Inferior parietal cortex (tissue), 1 donor: ENCODE measurements at regions not wholly inside any gene's neighbourhood (a gene's known extent, or its start where the extent isn't known, plus 50 kb on each side); places are given as distances from the start of the nearest gene placed in this dataset.

ENCODE experiments used
- DNase-seq: peaks from one replicate; pipeline ENCODE4 v3.0.0-alpha.2; 2016; ENCODE audit errors: extremely low spot score

DNA sequence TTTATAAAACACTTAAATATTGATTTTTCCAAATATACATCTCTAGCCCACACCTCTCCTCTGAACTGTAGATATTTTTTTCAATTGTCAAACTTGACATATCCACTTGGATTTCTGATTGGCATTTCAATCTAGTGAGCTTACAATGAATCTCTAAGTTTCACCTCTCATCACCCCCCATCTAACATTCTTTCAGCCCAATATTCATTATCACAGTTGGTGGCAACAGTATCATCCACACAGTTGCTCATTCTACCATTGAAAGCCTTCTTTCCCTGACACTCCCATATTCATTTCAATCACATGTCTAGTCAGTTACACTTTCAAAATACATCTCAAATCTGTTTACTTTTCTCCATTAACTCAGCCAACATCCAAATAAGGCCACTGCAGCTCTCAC is 385.2 kb downstream of the PCDH20 start:
- no peak for DNase-seq

DNA sequence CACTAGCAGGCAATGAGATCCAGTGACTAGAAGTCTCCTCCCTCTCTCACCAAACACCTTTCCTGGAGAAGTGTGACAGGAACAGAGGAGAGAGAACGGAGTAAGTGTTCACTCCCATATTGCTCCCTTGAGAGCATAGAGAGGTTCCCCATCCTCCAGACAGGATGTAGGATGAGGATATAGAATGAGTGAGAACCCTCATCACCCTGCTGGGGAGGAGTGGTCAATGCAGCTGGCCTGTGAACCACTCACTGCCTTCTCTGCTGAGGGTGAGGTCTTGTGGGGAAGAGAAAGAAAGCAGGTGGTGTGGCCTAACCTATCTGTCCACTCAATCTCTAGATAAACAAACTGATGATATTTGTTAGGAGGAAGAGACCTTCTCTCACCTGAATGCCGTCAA is 386.6 kb downstream of the PCDH20 start:
- no peak for DNase-seq

DNA sequence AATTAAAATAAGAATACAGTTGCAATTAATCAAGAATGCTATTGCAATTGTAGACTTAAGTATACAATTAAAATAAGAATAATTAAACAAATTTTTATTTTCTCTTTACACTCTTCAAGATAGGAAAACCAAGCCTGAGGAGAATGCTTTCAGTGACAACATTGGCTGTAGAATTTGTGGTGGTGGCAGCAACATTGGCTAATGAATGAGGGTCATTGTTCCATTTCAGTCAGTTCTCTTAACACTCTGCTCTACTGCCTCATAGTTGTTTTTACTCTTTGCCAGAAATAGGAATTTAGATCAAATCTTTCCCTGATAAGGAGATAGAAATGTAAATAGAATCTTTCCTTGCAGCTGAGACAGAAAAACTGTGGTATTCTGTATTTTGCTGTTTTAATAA is 391.6 kb downstream of the PCDH20 start:
- peak; percentile 49 for DNase-seq

- no peak for DNase-seq
Measured at GRCh38 chr13:61021838-61022237, 393.8 kb downstream of the PCDH20 start.

- no peak for DNase-seq
Measured at GRCh38 chr13:61013796-61014195, 401.9 kb downstream of the PCDH20 start.

DNA sequence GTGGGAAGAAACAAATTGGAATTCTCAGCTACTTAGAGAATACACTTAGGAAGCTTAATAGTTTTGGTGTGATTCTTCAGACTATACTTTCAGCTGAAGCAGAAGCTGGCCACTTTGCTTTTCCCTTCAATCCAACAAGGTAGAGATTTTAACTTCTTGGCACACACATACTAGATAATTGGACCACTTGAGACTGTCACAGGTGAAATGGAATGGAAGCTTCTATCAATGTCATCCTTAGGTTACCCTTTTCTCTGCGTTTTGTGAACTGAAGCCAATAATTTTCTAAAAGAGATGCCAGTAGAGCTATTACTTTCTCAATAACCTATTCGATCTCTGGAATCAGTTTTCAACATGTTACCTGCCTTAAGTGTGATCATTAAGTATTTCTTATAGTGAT is 405.3 kb downstream of the PCDH20 start:
- DNase-seq, result no peak

DNA sequence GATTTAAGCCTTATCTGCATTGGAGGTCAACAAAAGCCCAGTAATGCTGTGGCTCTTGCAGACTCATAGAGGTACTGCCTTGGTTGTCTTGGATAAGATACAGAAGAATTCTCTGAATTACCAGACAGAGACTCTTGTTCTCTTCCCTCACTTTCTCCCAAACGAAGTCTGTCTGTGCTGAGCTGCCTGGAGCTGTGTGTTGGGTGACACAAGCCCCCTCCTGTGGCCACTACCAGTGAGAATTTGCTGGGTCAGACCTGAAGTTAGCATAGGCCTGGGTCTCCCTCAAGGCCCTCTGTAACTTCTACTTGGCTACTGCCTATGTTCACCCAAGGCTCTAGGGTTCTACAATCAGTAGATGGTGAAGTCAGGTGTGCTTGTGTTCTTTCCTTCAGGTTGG is 413.0 kb downstream of the PCDH20 start:
- no peak for DNase-seq

- DNase-seq, result no peak
Measured at GRCh38 chr13:60990032-60990733, 425.5 kb downstream of the PCDH20 start.

DNA sequence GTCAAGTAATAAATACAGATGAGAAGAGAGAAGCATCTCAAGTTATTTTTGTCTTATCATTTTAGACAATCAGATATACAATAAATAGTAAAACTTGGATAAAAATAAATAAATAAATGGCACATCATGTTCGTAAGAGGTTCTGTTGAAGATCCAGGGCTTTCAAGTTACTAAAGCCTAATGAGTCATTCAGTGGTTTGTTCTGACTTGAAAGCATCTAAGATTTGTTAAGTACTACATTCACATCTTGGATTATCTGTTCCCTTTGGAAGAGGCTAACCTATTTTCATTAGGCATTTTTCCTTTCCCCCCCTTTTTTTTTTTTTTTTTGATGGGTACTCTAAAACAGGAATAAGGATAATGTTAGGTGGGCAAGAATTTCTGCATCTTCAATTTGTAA is 429.3 kb downstream of the PCDH20 start:
- DNase-seq, result no peak

GRCh38 chr13:60981407-60981806 is 434.2 kb downstream of the PCDH20 start:
- DNase-seq, result no peak

- no peak for DNase-seq
Measured at GRCh38 chr13:60976367-60976766, 439.3 kb downstream of the PCDH20 start.

- DNase-seq, result no peak
Measured at GRCh38 chr13:60974296-60974695, 441.4 kb downstream of the PCDH20 start.

GRCh38 chr13:60973529-60973928 is 442.1 kb downstream of the PCDH20 start:
- no peak for DNase-seq

GRCh38 chr13:60970736-60971135 is 444.9 kb downstream of the PCDH20 start:
- no peak for DNase-seq

DNA sequence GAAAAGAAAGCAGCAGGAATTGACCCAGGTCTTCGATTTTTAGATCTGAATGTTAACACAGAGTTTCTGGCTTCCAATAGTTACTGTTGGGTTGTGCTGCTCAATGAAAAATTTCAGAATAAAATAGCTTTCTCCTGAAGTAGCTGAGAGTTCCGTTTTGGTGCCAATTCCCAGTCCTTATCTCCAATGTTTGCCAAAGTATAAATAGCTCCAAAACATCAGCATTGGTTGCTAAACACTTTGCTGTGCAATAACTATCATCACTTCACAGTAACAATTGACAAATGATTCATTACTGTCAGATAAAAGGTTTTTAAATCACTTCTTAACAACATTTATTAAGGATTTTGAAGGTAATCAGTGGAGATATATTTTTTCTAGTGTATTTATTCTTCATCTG is 446.0 kb downstream of the PCDH20 start:
- DNase-seq, result no peak

- no peak for DNase-seq
Measured at GRCh38 chr13:60959427-60959826, 456.2 kb downstream of the PCDH20 start.

GRCh38 chr13:60957816-60958215 is 457.8 kb downstream of the PCDH20 start:
- no peak for DNase-seq

GRCh38 chr13:60945396-60945795 is 470.3 kb downstream of the PCDH20 start:
- no peak for DNase-seq

- no peak for DNase-seq
Measured at GRCh38 chr13:60944863-60945262, 470.8 kb downstream of the PCDH20 start.

DNA sequence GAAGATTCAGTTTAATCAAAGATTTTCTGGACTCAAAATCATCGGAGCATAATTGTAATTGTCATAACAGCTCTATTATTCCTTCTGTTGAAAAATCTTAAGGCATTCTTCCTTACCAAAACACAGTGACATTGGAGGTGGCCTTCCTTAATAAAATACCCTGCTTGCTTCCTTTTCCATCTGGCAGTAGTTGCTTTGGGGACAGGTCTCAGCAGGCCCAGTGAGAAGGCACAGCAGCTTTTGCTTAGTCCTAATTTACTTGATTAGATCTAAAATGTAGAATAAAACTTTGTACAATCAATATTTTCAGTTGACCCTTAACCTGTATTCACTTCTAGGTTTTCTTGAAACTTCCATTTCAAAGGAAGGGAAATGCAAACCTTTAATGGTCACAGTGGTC is 471.6 kb downstream of the PCDH20 start:
- DNase-seq, result no peak

DNA sequence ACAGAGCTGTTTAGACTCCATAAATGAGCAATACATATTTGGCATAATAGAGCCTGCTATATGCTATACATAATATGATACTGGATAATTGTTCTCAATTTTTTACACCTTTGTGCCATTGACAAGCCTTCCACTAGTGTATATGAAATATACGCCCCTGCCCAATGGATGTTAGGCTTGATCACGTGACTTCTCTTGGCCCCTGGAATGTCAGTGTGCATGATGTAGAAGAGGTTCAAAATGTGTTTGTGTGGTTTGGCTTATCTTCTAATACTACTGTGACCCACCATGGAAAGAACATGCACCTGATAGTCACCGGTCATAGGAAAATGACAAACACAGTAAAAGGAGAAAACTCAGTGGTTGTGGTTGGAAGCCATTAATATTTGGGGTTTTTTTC is 479.4 kb downstream of the PCDH20 start:
- no peak for DNase-seq

GRCh38 chr13:60933638-60934037 is 482.0 kb downstream of the PCDH20 start:
- no peak for DNase-seq

DNA sequence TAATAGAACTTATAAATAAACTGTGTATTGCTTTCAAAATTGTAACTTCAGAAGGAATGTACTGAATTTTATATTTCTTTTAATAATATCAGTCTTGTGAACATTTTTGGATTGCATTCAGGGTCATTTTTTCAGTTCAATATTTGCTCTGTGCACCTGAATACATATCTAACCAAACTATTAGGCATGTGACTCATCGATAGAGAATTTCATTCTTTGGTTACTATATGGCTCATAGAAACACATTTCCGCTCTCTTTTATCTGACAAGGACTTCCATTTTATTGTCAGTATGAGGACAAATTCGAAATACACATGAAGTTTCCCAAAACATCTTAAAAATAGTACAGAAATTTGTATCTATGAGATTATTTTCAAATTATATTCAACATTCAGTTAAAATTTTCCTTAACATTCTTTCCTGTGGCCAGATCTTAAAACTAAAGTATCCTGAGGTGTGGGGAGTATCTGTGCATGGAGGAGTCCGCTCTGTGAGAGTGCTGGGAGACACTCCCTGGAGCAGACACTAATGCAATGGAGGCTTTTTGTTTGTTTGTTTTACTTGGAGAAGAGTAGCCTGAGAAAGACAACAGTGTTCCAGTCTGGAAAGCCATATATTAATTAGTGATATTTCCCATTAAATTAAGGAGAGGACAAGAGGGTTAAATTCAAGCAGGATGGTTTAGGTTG is 483.6 kb downstream of the PCDH20 start:
- no peak for DNase-seq

GRCh38 chr13:60925686-60926085 is 490.0 kb downstream of the PCDH20 start:
- DNase-seq, result no peak
